Gastroesophageal sphincter (tissue), 3 donors: ENCODE measurements at regions not wholly inside any gene's neighbourhood (a gene's known extent, or its start where the extent isn't known, plus 50 kb on each side); places are given as distances from the start of the nearest gene placed in this dataset.

Experiments used
- EP300 ChIP-seq: sonication (generic); formaldehyde crosslinking; IDR thresholded peaks from one replicate; pipeline ENCODE4 v1.6.1; 2017; ENCODE audit warnings: antibody characterized with exemption, mild to moderate bottlenecking
- POLR2A ChIP-seq, 2 donors: fragments of 450-650 bp; IDR thresholded peaks; one replicate each; pipeline ENCODE4 v1.6.1; 2017; ENCODE audit warnings: antibody characterized with exemption in 2 of 2, mild to moderate bottlenecking in 2 of 2, moderate library complexity in 1 of 2
- POLR2AphosphoS5 ChIP-seq: sonication (generic); formaldehyde crosslinking; IDR thresholded peaks from one replicate; pipeline ENCODE4 v1.6.1; 2017; ENCODE audit warnings: antibody characterized with exemption
- TF ChIP-seq, protein P1 (sequence below), 4 experiments: fragments of 200-600 bp in 2 of 4; fragments of 450-650 bp in 2 of 4; sonication (generic) in 1 of 4; IDR thresholded peaks; one replicate each; pipeline ENCODE4 v1.5.1; 2017 to 2019; ENCODE audit warnings: antibody characterized with exemption in 4 of 4, mild to moderate bottlenecking in 2 of 4, moderate library complexity in 2 of 4

DNA sequence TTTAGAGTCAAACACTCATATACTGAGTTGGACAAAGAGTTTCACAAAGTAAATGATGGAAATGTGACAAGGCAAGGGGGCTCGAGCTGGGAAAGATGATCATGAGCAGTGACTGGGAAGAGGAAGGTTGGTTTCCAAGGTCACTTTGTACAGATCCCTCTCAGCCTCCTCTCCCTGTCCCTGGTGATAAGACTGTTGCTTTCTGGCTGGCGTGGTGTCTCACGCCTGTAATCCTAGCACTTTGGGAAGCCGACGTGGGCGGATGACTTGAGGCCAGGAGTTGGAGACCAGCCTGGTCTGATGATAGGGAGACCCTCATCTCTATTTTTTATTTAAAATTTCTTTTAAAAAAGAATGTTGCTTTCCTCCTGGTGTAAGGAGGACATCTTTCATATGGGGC lies 65.4 kb upstream of the CALM2 start:
- TF ChIP-seq, protein P1, sequence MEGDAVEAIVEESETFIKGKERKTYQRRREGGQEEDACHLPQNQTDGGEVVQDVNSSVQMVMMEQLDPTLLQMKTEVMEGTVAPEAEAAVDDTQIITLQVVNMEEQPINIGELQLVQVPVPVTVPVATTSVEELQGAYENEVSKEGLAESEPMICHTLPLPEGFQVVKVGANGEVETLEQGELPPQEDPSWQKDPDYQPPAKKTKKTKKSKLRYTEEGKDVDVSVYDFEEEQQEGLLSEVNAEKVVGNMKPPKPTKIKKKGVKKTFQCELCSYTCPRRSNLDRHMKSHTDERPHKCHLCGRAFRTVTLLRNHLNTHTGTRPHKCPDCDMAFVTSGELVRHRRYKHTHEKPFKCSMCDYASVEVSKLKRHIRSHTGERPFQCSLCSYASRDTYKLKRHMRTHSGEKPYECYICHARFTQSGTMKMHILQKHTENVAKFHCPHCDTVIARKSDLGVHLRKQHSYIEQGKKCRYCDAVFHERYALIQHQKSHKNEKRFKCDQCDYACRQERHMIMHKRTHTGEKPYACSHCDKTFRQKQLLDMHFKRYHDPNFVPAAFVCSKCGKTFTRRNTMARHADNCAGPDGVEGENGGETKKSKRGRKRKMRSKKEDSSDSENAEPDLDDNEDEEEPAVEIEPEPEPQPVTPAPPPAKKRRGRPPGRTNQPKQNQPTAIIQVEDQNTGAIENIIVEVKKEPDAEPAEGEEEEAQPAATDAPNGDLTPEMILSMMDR (IDR thresholded peaks at IDR 0.05) = no peak
- TF ChIP-seq POLR2A (IDR thresholded peaks at IDR 0.05) = no peak
- no peak for TF ChIP-seq POLR2AphosphoS5
- no peak for TF ChIP-seq EP300
